GM18507 (cell line): ENCODE measurements at regions not wholly inside any gene's neighbourhood (a gene's known extent, or its start where the extent isn't known, plus 50 kb on each side); places are given as distances from the start of the nearest gene placed in this dataset.

Experiments
- DNase-seq: peaks from one replicate; pipeline ENCODE4 v3.0.0; 2011; ENCODE audit warnings: low read depth; ENCODE audit not compliant: insufficient read length; ENCODE audit errors: extremely low spot score
- FAIRE-seq: peaks from 2 replicates; lab custom pipeline; 2011; peaks lifted over from hg19 to GRCh38; lab: Jason Lieb, UNC

- DNase-seq (no peak), FAIRE-seq (no peak)
Observed at GRCh38 chr22:27686534-27686933, 115.0 kb downstream of the MN1 start.

- FAIRE-seq (no peak), DNase-seq (no peak)
Observed at GRCh38 chr22:27687984-27688545, 113.5 kb downstream of the MN1 start.

GRCh38 chr22:27689664-27690063 is 111.9 kb downstream of the MN1 start:
- DNase-seq (no peak), FAIRE-seq (no peak)

- DNase-seq: no peak
- no peak for FAIRE-seq
Observed at GRCh38 chr22:27690599-27690998, 111.0 kb downstream of the MN1 start.

GRCh38 chr22:27692243-27692642 is 109.3 kb downstream of the MN1 start:
- no peak for FAIRE-seq
- no peak for DNase-seq

- no peak for FAIRE-seq
- no peak for DNase-seq
Observed at GRCh38 chr22:27695925-27696324, 105.6 kb downstream of the MN1 start.

GRCh38 chr22:27697888-27698287 is 103.7 kb downstream of the MN1 start:
- DNase-seq (no peak), FAIRE-seq (no peak)
